HG03108 (cell line): ENCODE measurements at regions not wholly inside any gene's neighbourhood (a gene's known extent, or its start where the extent isn't known, plus 50 kb on each side); places are given as distances from the start of the nearest gene placed in this dataset.
"Not testable (repeated sequence)": the region's sequence is repeated elsewhere in the genome, so short reads cannot be mapped to it uniquely, and the experiment has no call there.

Source experiments
- ATAC-seq: cut with Tn5 transposase; IDR thresholded peaks from one replicate; pipeline ENCODE4 v1.9.1; 2021; ENCODE audit warnings: moderate library complexity; ENCODE audit not compliant: unreplicated experiment

DNA sequence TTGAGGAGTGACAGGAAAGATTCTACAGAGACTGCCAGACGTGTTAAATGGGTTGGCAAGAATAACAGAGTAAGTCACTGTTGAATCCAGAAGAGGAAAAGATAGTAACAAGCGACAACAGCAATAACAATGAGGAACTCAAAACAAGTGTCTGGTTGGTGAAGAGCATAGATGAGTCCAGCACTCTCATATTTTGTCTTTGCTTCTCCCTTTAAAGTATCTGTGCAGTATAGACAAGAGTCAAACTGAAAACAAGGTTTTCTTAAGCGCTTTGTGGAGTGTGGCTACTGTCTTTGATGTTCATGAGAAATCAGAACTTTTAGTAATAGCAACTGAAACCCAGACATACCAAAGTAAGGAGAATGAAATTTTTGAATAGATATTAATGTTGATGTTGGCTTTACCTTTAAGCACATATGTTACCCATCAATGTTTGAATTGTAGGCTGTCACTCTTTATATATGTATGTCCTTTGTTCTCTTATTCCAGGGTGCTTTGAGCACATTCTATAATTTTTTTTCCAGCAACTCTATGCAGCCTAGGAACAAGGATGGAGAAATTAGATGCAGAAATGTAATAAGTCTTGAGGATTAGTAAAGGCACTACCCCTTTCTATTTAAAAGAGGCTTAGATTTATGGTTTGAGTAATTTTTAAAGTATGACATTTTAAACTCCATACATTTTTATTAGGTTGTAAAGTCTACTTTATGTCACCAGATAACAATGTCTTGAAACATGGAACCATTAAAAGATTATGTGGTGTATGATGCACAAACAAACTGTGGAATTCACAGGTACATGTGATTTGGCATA is 185.5 kb downstream of the NFKBIZ start:
- ATAC-seq, result peak; percentile 31

DNA sequence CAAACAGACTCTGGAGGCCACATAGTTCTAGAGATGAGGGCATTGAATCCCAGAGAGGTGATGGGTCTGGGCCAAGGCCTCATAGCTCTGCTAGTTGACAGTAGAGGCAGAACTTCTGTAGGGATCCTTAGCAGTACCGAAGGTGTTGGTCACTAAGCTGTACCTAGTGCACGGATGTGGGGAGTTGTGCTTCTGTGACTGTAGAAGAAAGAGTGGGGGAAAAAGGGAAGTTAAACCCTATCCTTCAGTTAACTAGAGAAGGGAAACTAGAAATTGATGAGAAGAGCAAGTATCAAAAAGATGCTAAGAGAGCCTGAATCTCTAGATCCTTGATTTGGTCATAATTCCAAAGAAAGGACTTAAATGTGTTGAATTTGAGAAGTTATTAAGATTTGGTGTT is 186.7 kb downstream of the NFKBIZ start:
- peak; percentile 38 for ATAC-seq

DNA sequence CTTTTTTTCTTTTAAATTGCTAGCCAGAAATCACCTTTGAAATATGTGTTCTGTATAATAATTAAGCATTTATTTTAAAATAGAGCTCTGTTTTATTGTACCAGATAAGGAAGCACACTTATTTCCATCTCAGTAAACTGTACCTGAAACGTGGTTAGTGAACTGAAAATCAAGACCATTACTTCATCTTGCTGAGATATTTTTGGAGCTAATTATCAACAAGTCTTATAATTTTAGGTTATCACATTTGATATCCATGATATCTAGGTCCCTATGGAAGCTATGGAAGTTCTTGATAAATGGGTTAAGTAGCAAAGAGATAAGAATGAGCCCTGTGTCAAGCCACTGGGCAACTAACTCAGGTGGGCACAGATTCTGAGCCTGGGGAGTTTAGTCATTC is 187.2 kb downstream of the NFKBIZ start:
- no peak for ATAC-seq

DNA sequence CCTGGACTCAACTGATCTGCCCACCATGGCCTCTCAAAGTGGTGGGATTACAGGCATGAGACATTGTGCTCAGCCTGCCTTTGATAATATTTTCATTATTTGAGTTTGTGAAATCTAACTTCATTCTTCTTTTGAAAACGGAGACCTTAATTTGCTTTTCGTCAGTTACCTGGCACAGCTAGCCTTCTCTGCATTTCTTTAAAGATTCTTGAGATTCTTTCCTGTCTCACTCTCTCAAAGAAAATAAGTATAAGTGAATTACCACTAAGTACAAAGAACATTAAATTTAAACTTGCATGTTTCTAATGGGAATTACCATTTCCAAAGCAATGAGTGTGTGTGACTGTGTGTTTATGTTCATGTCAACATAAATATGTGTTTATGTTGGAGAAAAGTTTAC is 187.9 kb downstream of the NFKBIZ start:
- ATAC-seq, result no peak

DNA sequence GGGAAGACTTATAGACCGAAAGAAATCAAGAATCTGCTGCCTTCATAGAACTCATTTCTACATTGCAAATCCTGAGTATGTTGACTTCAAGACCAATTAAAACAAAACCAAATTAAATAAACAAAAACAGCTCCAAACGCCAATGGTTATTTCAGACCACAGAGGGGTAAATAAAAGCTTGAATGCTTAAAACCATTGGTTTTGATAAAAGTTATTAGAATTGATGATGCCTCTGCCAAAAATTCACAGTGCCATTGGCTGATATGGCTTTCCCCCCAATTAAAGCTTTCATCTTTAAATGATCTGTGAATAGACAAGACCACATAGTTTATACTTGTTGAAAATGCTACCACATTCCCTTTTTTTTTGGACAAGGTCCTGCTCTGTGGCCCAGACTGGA is 188.5 kb downstream of the NFKBIZ start:
- ATAC-seq, result no peak

GRCh38 chr3:102038477-102039142 is 189.3 kb downstream of the NFKBIZ start:
- peak; percentile 93 for ATAC-seq

DNA sequence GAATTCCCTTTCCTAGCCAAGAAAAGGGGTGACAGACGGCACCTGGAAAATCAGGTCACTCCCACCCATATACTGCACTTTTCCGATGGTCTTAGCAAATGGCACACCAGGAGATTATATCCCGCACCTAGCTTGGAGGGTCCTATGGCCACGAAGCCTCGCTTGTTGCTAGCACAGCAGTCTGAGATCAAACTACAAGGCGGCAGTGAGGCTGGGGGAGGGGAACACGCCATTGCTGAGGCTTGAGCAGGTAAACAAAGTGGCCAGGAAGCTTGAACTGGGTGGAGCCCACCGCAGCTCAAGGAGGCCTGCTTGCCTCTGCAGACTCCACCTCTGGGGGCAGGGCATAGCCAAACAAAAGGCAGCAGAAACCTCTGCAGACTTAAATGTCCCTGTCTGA is 190.8 kb downstream of the NFKBIZ start:
- ATAC-seq, result not testable (repeated sequence)

DNA sequence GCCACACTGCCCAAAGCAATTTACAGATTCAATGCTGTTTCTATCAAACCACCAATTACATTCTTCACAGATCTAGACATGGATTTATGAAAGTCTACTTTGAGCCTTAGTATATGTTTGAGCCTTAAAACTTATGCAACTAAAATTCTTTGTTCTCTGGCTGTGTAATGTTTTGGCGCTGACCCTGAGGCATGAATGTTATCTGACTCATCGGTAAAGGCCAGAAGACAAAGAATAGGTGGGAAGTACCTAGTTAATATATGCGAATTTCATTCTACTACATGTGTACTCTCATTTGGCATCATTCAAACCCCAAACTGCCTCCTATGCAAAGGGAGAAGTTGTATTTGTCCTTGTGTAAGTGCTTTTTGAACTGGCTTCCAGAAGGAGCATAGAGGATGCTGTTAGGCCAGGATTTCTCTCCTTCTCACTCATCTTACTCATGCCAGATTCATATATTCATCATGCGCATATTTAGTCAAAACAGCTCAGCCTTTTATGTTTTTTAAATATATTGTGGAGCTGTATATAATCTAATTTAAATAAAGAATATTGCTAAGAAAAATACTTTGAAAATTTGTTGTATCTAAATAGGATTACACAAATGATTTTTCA is 204.2 kb downstream of the NFKBIZ start:
- ATAC-seq, result peak; percentile 41

- no peak for ATAC-seq
These were observed 205.3 kb downstream of the NFKBIZ start for GRCh38 chr3:102054543-102055080.

DNA sequence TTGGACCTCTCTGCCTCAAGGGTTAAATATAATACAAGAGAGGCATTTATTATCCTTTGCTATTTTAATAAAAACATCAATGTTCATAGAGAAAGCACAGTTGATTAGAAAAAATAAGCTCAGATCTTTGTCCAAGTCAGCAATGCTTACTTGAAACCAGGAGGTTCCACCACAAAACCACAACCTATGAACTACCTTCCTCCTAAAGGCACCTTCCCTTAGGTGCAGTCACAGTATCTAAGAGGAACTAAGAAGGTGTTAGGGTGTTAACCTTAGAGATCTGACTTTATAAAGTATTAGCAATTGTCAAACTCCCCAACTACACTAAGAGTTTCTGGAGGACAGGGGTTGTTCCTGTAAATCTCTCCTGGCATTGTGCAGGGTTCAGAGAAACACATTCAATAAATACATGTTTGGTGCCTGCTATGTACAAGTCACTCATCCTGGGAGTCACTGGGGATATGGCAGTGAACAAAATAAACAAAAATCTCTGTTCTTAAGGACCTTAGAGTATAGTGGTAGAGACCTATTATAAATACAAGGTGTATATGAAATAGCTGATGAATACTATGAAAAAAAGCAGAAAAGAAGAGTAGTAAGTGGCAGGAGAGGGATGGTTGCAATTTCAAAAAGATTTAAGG is 208.6 kb downstream of the NFKBIZ start:
- ATAC-seq, result peak; percentile 67

- ATAC-seq, result peak; percentile 82
These were observed 210.0 kb downstream of the NFKBIZ start for GRCh38 chr3:102059145-102059943.

- ATAC-seq, result no peak
These were observed 211.5 kb downstream of the NFKBIZ start for GRCh38 chr3:102060814-102061213.

GRCh38 chr3:102063572-102063971 is 214.3 kb downstream of the NFKBIZ start:
- ATAC-seq, result no peak

DNA sequence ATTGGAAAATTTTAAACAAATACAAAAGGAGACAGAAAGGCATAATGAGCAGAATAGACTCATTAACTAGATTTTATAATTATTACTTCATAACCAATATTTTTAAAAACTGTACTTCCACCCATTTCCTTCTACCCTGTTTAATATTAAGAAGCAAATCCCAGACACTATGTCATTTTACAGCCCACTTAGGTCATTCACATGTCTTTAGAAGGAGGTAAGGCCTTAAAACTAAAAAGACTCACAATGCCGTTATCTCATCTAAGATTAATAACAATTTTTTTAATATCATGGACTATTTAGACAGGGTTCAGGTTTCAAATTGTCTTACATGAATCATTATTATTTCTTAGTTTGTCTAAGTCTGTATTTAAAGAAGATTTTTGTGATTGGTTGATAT is 217.2 kb downstream of the NFKBIZ start:
- ATAC-seq, result no peak

DNA sequence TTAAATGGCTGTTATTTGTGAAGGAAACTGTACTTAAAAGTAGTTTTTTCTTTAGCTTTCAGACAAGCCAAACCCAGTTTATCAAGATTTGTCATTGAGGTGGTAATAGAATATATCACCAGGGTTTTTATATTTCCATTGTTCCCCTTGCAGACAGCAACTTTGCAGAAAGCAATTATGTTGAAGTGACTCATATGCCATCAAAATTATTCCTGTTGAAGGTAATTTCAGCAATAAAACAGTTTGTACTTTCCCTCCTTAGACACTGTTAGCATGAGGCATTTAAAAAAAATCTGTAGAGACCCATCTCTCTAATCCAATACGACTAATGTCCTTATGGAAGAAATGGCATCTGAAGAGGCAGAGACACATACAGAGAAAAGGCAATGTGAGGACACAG is 219.0 kb downstream of the NFKBIZ start:
- ATAC-seq, result no peak

DNA sequence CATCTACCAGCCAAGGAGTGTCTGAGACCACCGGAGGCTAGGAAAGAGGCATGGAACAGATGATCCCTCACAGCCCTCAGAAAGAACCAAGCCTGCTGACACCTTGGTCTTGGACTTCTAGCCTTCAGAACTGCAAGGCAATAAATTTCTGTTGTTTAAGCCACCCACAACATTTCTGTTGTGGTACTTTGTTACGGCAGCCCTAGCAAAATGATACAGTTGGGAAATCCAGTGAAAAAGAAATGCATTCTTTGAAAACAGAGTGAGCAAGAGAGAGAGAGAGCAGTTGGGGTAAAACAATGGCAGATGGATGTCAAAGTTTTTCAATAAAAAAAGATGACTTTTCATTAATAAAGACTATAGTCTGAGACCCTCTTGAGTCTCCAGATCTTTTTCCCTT is 219.4 kb downstream of the NFKBIZ start:
- ATAC-seq, result no peak

DNA sequence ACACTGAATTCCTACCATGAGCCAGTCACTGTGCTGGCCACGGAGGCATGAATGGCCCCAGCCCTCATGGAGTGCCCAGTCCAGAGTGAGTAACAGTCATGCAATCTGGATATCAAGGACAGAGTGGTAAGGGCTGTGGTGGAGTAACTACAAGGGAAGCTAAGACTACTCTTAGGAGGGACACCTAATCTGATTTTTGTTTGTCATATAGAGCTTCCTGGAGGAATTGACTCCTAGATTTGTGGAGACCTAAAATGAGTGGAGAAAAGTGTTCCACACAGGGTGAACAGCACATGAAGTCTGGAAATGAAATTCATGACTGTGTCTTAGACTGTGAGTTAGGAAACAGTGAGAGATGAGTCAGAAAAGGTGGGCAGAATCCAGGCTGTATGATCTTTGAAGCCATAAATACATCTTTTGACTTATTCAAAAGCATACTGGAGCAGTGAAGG is 219.9 kb downstream of the NFKBIZ start:
- ATAC-seq, result no peak

GRCh38 chr3:102074946-102075345 is 225.6 kb downstream of the NFKBIZ start:
- ATAC-seq, result no peak

GRCh38 chr3:102078401-102078800 is 229.1 kb downstream of the NFKBIZ start:
- no peak for ATAC-seq
